GM10248 (cell line): ENCODE measurements at regions not wholly inside any gene's neighbourhood (a gene's known extent, or its start where the extent isn't known, plus 50 kb on each side); places are given as distances from the start of the nearest gene placed in this dataset.

Experiments used
- CTCF ChIA-PET: fragments of 300-600 bp; sonication (Branson Sonifier 250); formaldehyde crosslinking; extraction: SDS; loops from one replicate; lab custom pipeline; 2021; ENCODE audit warnings: antibody characterized with exemption; lab: Yijun Ruan, JAX
- POLR2A ChIA-PET: fragments of 350-650 bp; sonication (Branson Sonifier 250); formaldehyde crosslinking; extraction: SDS; loops from one replicate; lab custom pipeline; 2020; ENCODE audit warnings: antibody characterized with exemption; lab: Yijun Ruan, JAX
- DNase-seq: peaks from one replicate; pipeline ENCODE4 v3.0.0; 2012; ENCODE audit errors: extremely low spot score
- TF ChIP-seq, protein P1 (sequence below): IDR thresholded peaks from 2 replicates; pipeline ENCODE4 v1.5.1; 2012; ENCODE audit warnings: mild to moderate bottlenecking, low read depth; ENCODE audit errors: extremely low read depth, missing control alignments, control extremely low read depth

GRCh38 chr2:120515759-120516678 lies 170.1 kb downstream of the INHBB start:
- TF ChIP-seq, protein P1, sequence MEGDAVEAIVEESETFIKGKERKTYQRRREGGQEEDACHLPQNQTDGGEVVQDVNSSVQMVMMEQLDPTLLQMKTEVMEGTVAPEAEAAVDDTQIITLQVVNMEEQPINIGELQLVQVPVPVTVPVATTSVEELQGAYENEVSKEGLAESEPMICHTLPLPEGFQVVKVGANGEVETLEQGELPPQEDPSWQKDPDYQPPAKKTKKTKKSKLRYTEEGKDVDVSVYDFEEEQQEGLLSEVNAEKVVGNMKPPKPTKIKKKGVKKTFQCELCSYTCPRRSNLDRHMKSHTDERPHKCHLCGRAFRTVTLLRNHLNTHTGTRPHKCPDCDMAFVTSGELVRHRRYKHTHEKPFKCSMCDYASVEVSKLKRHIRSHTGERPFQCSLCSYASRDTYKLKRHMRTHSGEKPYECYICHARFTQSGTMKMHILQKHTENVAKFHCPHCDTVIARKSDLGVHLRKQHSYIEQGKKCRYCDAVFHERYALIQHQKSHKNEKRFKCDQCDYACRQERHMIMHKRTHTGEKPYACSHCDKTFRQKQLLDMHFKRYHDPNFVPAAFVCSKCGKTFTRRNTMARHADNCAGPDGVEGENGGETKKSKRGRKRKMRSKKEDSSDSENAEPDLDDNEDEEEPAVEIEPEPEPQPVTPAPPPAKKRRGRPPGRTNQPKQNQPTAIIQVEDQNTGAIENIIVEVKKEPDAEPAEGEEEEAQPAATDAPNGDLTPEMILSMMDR = no peak
- ChIA-PET POLR2A (no interaction called here), CTCF (no interaction called here)
- DNase-seq = no peak

DNA sequence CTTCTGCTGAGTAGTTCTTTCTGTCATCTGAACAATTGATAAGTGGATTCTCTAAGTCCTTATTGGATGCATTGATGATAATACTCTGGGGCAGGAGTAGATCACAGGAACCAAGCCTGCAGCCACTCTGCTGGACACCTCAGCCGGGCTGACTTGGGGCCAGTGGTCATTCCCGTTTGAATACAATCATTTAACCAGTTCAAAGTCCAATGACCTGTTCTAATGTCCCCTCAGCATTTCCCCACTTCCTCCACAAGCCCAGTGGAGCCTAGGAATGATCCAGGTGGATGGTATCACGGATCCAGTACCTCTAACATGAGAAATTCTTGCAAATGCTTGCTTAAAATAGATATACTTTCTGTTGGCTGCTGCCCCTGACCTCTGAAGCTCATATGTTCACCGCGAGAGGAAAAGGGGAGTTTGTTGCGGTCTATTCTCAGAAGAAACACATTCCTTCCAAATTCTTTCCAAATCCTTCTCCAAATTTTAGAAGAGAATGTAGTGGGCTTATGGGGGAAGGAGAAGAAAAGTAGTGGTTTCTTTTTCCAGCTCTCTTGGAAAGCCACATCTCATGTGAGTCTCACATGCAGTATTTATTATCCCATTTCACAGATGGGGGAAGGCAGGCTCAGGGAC lies 170.9 kb downstream of the INHBB start:
- CTCF ChIA-PET = no interaction called here
- POLR2A ChIA-PET = no interaction called here
- no peak for DNase-seq
- TF ChIP-seq, protein P1 = no peak

DNA sequence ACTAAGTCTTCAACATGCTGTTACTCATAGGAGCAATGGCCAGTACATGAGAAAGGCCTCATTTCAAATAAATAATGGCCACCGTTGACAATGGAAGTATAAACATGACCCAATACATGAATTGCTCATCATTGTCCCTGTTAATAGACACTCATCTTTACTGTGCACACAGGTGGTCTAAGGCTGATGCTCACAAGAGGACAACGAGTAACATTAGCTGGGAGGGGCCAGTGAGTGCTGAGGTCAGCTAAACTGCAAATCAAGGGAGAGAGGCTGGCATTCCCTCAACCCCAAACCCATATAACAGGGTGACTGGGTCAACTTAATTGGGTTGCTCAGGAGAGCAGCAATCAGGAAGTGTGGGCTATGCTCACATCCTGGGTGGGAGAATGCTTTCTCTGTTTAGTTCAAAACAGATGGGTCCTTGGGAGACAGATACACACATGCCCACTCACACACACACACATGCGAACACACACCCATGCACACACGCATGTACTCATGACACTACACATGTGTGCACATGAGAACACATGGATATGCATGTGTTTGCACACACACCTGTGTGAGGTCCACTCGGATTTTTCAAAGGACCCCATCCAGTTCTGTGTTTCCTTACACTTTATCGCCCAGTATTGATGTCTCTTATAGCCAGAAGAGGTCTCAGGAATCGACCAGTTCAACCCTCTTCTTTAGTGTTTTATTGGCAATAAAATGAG lies 172.0 kb downstream of the INHBB start:
- TF ChIP-seq, protein P1 = no peak
- ChIA-PET CTCF (no interaction called here), POLR2A (no interaction called here)
- no peak for DNase-seq

GRCh38 chr2:120518819-120519218 lies 172.9 kb downstream of the INHBB start:
- no peak for DNase-seq
- POLR2A ChIA-PET = no interaction called here
- CTCF ChIA-PET = no interaction called here
- TF ChIP-seq, protein P1 = no peak

- ChIA-PET CTCF (no interaction called here), POLR2A (no interaction called here)
- DNase-seq = no peak
- TF ChIP-seq, protein P1 = no peak
These were observed 173.5 kb downstream of the INHBB start for GRCh38 chr2:120519469-120519868.

- TF ChIP-seq, protein P1 = no peak
- ChIA-PET CTCF (no interaction called here), POLR2A (no interaction called here)
- no peak for DNase-seq
These were observed 174.5 kb downstream of the INHBB start for GRCh38 chr2:120520454-120520853.
